ENCODE measurements at regions not wholly inside any gene's neighbourhood (a gene's known extent, or its start where the extent isn't known, plus 50 kb on each side); places are given as distances from the start of the nearest gene placed in this dataset.

DNA sequence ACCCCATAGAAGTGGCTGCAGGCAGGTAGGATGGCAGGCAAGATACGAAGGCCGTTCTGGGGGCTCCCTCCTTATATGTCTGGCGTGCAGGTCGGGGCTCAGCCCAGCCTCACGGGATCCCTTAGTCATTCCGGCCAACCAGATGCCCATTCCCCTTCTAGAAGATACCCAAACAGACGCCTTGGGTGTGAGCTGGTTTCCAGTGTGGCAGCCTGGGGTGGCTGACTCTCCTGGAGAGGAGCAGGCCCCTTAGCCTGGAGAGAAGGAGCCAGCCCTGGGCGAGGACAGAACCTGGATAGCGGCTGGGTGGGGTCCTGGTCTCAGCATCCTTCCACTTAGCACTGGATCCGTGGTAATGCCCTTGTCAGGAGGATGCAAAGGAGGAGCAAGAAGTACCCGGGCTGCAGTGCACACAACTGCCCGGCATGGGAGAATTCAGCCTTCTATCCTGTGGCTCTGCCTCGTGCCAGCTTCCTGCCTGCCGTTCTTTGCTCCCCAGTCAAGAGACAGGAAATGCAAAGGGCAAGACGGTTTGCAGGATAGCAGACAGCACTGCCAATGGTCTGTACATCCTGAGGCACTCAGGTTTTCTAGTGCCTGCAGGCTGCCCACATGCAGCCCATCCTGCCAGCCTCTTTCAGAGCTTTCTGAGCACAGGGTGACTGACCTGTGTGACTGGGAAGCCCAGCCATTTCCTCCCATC lies 56.7 kb upstream of the WASF3 start:
- no peaks in the 10 kb centered on the region for H3K9me3 ChIP-seq (ENCODE audit: low read depth, low read length)
- H3K27ac ChIP-seq, result no peak overlapping the region
- no peaks in the 10 kb centered on the region for H3K36me3 ChIP-seq (ENCODE audit: insufficient read depth, low read length)

DNA sequence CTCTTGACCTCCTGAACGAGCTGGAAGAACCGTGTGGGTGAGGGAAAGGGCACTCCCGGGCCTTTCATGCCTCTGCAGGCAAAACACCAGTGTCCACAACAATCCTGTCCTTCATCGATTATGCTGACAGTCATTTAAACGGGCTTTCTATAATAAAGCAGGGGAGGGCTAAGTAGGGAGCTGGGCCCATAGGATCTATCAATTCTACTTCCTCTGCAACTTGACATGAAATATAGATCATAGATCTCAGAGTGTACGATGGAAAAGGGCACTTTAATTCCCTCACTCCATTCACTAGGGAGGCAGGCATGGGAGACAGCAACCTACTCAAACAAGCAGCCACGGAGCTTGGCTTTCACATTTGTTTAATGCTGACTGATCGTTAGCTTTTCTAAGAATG lies 55.8 kb upstream of the WASF3 start:
- no peak overlapping the region for H3K27ac ChIP-seq
- no peaks in the 10 kb centered on the region for H3K9me3 ChIP-seq (ENCODE audit: low read depth, low read length)
- no peak overlapping the region for H3K4me3 ChIP-seq
- no peak overlapping the region for H3K9ac ChIP-seq (ENCODE audit: insufficient read length)
- TF ChIP-seq EZH2 (IDR thresholded peaks at IDR 0.05), result no peak
- no peak for TF ChIP-seq FOXP2 (optimal IDR thresholded peaks at IDR 0.05; ENCODE audit: control extremely low read depth, extremely low read length, insufficient read depth)
- no peak for TF ChIP-seq POLR2AphosphoS5 (IDR thresholded peaks at IDR 0.05; ENCODE audit: borderline replicate concordance, low read depth, low read length)
- no peak for DNase-seq (ENCODE audit: low read depth, low spot score)
- no peaks in the 10 kb centered on the region for H3K36me3 ChIP-seq (ENCODE audit: insufficient read depth, low read length)

More for the DNA sequence above, 56.7 kb upstream of the WASF3 start:
- H3K4me3 ChIP-seq, result no peak overlapping the region
- no peak for TF ChIP-seq POLR2AphosphoS5 (IDR thresholded peaks at IDR 0.05; ENCODE audit: borderline replicate concordance, low read depth, low read length)
- no peak for TF ChIP-seq EZH2 (IDR thresholded peaks at IDR 0.05)
- TF ChIP-seq FOXP2 (optimal IDR thresholded peaks at IDR 0.05; ENCODE audit: control extremely low read depth, extremely low read length, insufficient read depth), result no peak
- H3K9ac ChIP-seq (ENCODE audit: insufficient read length), result no peak overlapping the region
- no peak for DNase-seq (ENCODE audit: low read depth, low spot score)

DNA sequence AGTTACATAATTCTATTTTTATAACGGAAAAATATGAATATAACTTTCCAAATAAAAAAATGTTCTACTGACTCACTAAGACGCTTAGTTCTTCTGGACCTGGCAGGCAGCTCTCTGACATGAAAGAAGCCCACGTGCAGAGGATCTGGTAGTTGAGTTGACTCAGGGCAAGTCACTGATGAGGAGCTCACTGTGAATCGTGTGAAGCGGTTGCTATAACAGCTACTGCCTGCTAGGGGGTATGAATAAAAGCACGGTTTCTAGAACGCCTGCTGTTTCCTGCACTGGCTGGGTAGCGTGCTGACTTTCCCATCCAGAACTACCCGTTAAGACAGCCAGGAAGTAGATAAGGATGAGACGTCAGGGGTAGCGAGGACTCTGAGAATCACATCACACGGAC lies 54.7 kb upstream of the WASF3 start:
- no peaks in the 10 kb centered on the region for H3K36me3 ChIP-seq (ENCODE audit: insufficient read depth, low read length)
- no peak for DNase-seq (ENCODE audit: low read depth, low spot score)
- H3K4me3 ChIP-seq, result no peak overlapping the region
- TF ChIP-seq FOXP2 (optimal IDR thresholded peaks at IDR 0.05; ENCODE audit: control extremely low read depth, extremely low read length, insufficient read depth) (no peak), EZH2 (IDR thresholded peaks at IDR 0.05) (no peak)
- no peaks in the 10 kb centered on the region for H3K9me3 ChIP-seq (ENCODE audit: low read depth, low read length)
- H3K9ac ChIP-seq (ENCODE audit: insufficient read length), result no peak overlapping the region
- no peak overlapping the region for H3K27ac ChIP-seq

DNA sequence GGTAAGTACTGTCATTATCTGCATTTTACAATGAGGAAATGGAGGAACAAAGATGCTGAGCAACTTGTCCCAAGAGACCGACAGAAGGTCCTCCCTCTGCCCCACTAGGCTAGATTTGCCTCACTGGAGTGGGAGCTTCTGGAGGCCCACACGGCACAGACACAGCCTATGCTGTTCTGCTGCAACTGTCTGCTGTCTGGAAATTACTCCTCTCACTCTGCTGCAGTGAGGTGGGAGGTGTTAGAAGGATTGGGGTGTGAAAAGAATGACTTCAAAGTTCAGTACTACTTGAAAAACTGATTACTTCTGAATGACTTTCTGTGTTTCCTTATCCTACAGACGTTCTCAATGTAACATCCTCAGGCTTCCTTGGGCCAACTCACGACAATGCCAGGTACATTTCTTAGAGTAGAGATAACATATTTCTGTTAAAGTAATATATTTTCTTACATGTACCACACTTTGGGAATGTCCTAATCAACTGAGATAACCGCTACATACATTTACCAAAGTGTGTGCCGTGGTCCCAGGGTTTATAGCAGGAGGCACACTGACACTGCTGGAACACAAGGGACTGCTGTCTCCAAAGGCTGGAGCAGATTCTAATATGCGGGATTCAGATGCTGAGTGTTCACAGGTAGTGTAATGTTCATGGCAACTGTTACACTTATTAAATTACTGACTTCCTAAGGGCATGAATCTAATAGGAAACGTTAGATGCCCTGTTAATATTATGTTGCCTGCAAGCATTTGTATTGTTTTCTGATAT lies 53.5 kb upstream of the WASF3 start:
- H3K27ac ChIP-seq, result no peak overlapping the region
- DNase-seq (ENCODE audit: low read depth, low spot score), result no peak
- no peak overlapping the region for H3K9ac ChIP-seq (ENCODE audit: insufficient read length)
- H3K4me3 ChIP-seq, result no peak overlapping the region
- H3K9me3 ChIP-seq (ENCODE audit: low read depth, low read length), result no peaks in the 10 kb centered on the region
- TF ChIP-seq POLR2AphosphoS5 (IDR thresholded peaks at IDR 0.05; ENCODE audit: borderline replicate concordance, low read depth, low read length) (no peak), FOXP2 (optimal IDR thresholded peaks at IDR 0.05; ENCODE audit: control extremely low read depth, extremely low read length, insufficient read depth) (no peak), EZH2 (IDR thresholded peaks at IDR 0.05) (no peak)
- no peaks in the 10 kb centered on the region for H3K36me3 ChIP-seq (ENCODE audit: insufficient read depth, low read length)
